CD4-positive, alpha-beta T cell treated with Interleukin-4 for 4 hours (primary cell): ENCODE measurements at regions not wholly inside any gene's neighbourhood (a gene's known extent, or its start where the extent isn't known, plus 50 kb on each side); places are given as distances from the start of the nearest gene placed in this dataset.
"Not testable (repeated sequence)": the region's sequence is repeated elsewhere in the genome, so short reads cannot be mapped to it uniquely, and the experiment has no call there.

ENCODE experiments used
- DNase-seq: peaks from one replicate; pipeline ENCODE4 v3.0.0-alpha.2; 2020

GRCh38 chr20:51305316-51306052, 237.0 kb downstream of the NFATC2 start:
- no peak for DNase-seq

- no peak for DNase-seq
These were observed 238.5 kb downstream of the NFATC2 start for GRCh38 chr20:51303731-51304670.

DNA sequence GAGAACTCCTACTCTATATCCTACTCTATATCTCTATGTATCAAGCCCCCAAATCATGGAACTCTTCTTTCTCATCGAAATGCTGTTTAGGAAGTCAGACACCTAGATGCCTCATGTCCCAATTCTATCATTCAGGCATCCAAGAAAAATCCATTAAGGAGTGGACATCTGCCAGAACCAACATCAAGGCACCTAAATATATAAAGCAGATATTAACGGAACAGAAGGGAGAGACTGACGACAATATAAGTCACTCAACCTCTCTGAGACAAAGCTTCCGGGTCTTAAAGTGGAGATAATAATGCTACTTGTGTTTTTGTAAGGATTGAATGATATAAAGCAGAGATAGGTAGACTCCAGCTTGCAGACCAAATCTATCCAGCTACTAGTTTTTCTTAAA, 241.5 kb downstream of the NFATC2 start:
- DNase-seq: no peak

DNA sequence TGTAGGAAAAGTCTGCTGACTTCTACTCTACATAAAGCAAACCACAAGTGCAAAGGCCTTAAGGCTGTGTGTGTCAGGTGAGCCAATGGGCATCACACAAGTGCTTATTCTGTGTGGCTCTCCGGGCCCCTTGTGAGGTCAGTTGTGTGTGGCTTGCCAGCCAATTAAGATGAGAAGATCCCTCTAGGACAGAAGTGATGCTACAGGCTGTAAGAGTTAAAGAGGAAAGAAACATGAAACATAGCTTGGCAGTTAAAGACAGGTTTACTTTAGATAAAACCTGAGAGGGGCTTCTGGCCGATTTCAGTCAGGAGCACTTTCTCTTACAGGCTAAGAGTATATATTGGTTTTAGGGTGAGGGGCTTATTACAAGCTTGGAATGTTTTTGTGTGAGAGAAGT, 242.4 kb downstream of the NFATC2 start:
- no peak for DNase-seq

DNA sequence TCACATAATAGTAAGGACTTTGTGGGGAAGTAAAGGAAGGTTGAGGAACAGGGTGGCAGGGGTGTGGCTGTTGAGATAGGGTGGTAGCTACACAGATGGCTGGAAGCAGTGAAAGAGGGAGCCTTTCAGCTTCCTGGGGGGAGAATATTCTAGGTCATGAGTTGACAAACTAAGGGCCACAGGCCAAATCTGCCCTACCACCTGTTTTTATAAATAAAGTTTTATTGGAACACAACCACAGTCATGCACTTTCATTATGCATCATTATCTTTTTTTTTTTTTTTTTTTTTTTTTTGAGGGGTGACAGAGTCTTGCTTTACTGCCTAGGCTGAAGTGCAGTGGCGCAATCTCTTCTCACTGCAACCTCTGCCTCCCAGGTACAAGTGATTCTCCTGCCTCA, 243.1 kb downstream of the NFATC2 start:
- DNase-seq: no peak

- DNase-seq: no peak
These were observed 244.3 kb downstream of the NFATC2 start for GRCh38 chr20:51298141-51298749.

- DNase-seq: no peak
These were observed 254.7 kb downstream of the NFATC2 start for GRCh38 chr20:51287628-51288413.

DNA sequence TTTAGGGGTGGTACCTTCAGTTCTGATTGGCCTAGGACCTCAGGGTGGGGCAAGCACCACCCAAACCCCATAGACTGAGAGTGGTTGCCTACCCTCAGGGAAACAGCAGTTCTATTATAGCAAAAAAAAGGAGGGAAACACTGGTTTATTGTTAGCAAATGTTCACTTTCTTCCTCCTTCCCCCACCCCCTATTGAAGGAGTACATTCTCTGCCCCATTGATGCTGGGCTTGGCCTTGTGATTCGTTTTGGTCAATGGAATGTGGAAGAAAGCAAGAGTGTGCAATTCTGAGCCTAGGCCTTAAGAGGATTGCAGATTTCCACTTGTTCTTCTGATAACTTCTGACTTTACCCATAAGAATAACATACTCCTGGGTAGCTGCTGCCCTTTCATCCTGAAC, 255.8 kb downstream of the NFATC2 start:
- no peak for DNase-seq

GRCh38 chr20:51285684-51286083, 256.8 kb downstream of the NFATC2 start:
- no peak for DNase-seq

DNA sequence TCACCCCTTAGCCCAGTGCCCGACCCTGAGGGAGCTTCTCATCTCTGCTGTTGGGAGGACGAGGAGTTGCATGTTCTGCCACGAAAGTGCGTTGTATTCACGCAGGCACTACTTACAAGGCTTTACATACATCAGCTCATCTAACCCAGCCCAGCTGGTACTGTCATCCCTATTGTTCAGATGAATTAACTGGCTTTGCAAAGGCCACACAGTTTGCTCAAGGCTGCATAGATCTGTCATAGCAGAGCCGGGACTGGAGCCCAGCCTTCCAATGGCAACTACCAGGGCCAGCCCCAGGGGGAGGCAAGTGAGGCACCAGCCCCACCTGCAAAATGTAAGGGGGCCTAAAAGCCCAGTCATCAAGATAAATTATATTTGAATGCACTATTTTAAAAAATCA, 257.6 kb downstream of the NFATC2 start:
- DNase-seq: no peak

DNA sequence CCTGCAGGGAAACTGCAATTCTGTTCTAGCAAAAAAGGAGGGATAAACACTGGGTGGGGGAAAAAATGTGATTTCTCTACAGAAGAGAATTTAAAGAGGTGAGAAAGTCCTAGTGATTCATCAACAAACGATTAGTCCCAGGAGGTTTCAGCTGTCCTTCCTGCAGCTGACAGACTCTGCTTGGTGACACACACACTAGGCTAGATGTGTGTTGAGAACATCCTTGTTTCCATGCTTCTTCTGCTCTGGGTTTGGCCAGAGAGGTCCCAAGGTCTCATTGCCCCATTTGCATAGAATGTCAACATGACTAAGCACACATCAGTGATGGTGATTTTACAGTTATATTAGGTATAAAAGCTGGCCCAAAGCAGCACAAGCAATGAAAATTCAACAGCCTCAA, 258.3 kb downstream of the NFATC2 start:
- no peak for DNase-seq

DNA sequence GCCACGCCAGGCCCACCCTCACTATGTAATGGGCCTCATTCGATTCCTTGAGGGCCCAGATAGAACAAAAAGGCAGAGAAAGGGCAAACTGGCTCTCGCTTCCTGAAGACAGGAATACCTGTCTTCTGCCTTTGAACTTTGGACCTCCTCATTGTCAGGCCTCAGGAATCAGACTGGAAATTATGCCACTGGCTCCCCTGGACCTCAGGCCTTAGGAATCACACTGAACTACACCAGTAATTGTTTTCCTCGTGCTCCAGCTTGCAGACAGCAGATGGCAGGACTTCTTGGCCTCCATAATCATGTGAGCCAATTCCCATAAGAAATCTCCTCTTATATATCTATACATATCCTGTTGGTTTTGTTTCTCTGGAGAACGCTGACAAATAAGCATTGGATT, 258.6 kb upstream of the KCNG1 start:
- no peak for DNase-seq

- no peak for DNase-seq
These were observed 257.1 kb upstream of the KCNG1 start for GRCh38 chr20:51280047-51280446.

GRCh38 chr20:51277961-51278360, 255.1 kb upstream of the KCNG1 start:
- DNase-seq: no peak

DNA sequence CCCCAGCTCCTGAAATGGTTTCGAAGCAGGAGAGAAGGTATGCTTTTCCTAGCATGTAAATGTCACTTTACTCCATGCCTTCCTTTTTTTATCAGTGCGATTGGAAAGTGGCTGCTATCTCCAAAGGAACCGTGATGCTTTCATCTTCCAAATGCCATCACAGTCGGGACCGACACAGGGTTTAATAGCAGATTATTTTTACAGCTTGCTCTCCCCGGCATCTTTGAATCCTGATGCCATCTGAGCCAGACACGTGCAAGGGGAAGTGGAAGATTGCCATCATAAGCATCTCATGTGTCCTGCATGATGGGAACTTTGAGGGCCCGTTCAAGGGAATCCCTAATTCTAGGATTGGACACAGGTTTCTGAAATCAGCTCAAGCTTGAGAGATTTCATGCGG, 253.4 kb upstream of the KCNG1 start:
- no peak for DNase-seq

- no peak for DNase-seq
These were observed 252.9 kb upstream of the KCNG1 start for GRCh38 chr20:51275826-51276225.

GRCh38 chr20:51275181-51275580, 252.3 kb upstream of the KCNG1 start:
- DNase-seq: no peak

- no peak for DNase-seq
These were observed 249.5 kb upstream of the KCNG1 start for GRCh38 chr20:51272401-51272800.

DNA sequence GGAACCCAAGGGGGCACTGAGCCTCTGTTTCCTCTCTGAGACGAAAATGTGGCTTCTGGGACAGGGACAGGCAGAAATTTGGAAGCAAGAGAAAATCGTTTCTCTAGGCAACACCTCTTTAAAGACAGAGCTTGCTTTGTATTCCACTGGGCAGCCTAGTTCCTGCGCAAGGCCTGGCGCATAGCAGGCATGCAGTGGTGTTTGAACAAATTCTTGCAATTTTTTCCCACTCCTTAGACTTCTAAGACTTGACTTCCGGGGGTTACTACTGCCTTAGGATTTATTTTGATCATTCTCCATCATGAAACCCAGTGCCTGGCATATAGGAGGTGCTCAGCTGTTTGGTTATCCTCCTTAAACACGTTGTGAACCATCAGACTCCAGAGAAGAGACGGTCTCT, 249.0 kb upstream of the KCNG1 start:
- no peak for DNase-seq

DNA sequence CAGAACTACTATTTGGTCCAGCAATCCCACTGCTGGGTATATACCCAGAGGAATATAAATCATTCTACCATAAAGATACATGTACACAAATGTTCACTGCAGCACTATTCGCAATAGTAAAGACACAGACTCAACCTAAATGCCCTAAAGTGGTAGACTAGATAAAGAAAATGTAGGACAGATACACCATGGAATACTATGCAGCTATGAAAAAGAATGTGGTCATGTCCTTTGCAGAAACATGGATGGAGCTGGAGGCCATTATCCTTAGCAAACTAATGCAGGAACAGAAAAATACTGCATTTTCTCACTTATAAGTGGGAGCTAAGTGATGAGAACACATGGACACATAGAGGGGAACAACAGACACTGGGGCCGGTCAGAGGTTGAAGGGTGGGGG, 248.4 kb upstream of the KCNG1 start:
- not testable (repeated sequence) for DNase-seq

DNA sequence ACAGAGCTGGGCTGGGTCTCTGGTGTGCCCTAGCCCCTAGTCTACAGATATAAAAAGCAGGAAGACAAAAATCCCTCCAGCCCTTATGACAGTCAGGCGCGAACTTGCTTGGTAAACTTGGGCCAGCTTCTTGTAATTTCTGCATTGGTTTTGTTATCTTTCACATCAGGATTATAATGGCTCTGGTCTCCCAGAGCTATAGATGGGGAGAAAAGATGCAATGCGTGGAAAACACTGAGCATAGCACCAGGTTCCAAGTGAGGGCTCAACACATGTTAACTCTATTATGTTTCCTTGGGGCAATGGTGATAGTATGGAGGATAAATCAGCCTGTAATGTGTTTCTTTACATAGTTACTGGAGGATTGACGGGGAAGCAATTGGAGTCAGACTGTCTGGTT, 246.8 kb upstream of the KCNG1 start:
- DNase-seq: no peak

DNA sequence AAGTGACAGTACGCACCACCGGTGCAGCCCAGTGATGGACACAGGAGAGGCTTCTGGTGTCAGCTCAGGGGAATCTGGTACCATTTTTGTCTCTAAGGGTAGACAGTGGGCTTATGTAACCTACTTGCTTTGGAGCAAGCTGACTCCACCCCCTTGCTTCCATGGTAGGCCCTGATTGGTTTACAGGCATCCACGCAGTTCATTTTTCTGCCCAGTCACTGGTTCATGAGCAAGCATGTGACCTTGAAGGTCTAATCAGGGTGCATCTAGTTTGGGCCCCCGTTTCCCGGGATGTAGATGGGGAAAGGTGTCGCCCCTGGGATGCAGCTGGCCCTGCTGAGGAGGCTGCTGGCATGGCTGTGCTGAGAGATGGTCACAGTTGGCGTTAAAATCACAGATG, 244.8 kb upstream of the KCNG1 start:
- no peak for DNase-seq

DNA sequence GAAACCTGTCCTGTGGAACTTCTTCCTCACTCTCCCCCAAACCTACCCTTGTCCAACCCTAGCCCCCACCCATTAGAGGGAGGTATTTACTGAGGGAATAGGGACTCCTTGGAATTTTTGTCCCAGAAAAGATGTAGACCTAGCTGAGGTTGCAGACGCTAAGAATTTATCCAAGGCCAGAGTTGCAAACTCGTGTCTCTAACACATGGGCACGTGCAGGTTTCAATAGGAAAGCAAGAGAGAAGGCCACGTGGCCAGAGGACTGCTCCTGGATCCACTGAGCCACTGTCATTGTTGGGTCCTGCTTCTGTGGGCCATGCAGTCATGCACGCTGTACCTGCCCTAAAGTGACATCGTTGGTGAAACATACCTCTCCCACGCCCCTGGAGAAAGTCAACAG, 243.4 kb upstream of the KCNG1 start:
- DNase-seq: no peak
